OCI-LY3 (cell line): ENCODE measurements at regions not wholly inside any gene's neighbourhood (a gene's known extent, or its start where the extent isn't known, plus 50 kb on each side); places are given as distances from the start of the nearest gene placed in this dataset.

ENCODE experiments used
- H2AFZ ChIP-seq: fragments of 200-600, 300-600 bp; shearing (Covaris generic); 2 replicates; pipeline ENCODE4 v1.6.0; 2014; ENCODE audit warnings: antibody characterized with exemption, low read depth, low read length
- H3K27ac ChIP-seq: fragments of 200-600, 300-600 bp; sonication (generic); 2 replicates; pipeline ENCODE4 v1.5.1; 2014; ENCODE audit warnings: mild to moderate bottlenecking, low read length, moderate library complexity, mixed read lengths
- H3K27me3 ChIP-seq: fragments of 200-600, 300-600 bp; sonication (generic); 2 replicates; pipeline ENCODE4 v1.6.1; 2014; ENCODE audit warnings: low read depth, low read length, mixed read lengths
- H3K36me3 ChIP-seq: fragments of 200-600, 300-600 bp; sonication (generic); replicated peaks from 2 replicates; pipeline ENCODE3; 2014; ENCODE audit warnings: low read depth, low read length, mixed read lengths
- H3K4me1 ChIP-seq: fragments of 300-600, 200-600 bp; sonication (generic); 2 replicates; pipeline ENCODE4 v1.6.1; 2014; ENCODE audit warnings: low read length, mixed read lengths
- H3K4me2 ChIP-seq: fragments of 200-600, 300-600 bp; sonication (generic); 2 replicates; pipeline ENCODE4 v1.6.1; 2014; ENCODE audit warnings: low read length, mixed read lengths
- H3K4me3 ChIP-seq: fragments of 300-600, 200-600 bp; sonication (generic); 2 replicates; pipeline ENCODE4 v1.5.1; 2014; ENCODE audit warnings: antibody characterized with exemption, mild to moderate bottlenecking, low read length, moderate library complexity
- H3K79me2 ChIP-seq: fragments of 300-600, 200-600 bp; shearing (Covaris generic); 2 replicates; pipeline ENCODE4 v1.6.1; 2014; ENCODE audit warnings: mild to moderate bottlenecking, low read length, mixed read lengths
- H3K9ac ChIP-seq: fragments of 300-600, 200-600 bp; shearing (Covaris generic); 2 replicates; pipeline ENCODE4 v1.6.0; 2014; ENCODE audit warnings: mild to moderate bottlenecking, low read length, moderate library complexity
- H3K9me3 ChIP-seq: fragments of 200-600, 300-600 bp; shearing (Covaris generic); 2 replicates; pipeline ENCODE4 v1.6.1; 2014; ENCODE audit warnings: low read length, mixed read lengths; ENCODE audit not compliant: insufficient read depth
- H4K20me1 ChIP-seq: fragments of 200-600, 300-600 bp; sonication (generic); 2 replicates; pipeline ENCODE4 v1.6.1; 2016; ENCODE audit warnings: low read length, mixed read lengths; ENCODE audit not compliant: insufficient read depth
- EZH2phosphoT487 ChIP-seq: fragments of 200-600 bp; shearing (Covaris generic); IDR thresholded peaks from 2 replicates; pipeline ENCODE4 v1.6.1; 2018; ENCODE audit warnings: antibody characterized with exemption, mixed run types, low read depth
- TF ChIP-seq, protein P1 (sequence below): fragments of 200-600, 300-600 bp; sonication (generic); IDR thresholded peaks from 2 replicates; pipeline ENCODE4 v1.5.1; 2014; ENCODE audit warnings: antibody characterized with exemption, low read length, low read depth

- H3K79me2 ChIP-seq = no peaks in the 10 kb centered on the region
- no peak overlapping the region for H3K9ac ChIP-seq
- H3K36me3 ChIP-seq = no peaks in the 10 kb centered on the region
- no peak overlapping the region for H3K4me2 ChIP-seq
- TF ChIP-seq, protein P1, sequence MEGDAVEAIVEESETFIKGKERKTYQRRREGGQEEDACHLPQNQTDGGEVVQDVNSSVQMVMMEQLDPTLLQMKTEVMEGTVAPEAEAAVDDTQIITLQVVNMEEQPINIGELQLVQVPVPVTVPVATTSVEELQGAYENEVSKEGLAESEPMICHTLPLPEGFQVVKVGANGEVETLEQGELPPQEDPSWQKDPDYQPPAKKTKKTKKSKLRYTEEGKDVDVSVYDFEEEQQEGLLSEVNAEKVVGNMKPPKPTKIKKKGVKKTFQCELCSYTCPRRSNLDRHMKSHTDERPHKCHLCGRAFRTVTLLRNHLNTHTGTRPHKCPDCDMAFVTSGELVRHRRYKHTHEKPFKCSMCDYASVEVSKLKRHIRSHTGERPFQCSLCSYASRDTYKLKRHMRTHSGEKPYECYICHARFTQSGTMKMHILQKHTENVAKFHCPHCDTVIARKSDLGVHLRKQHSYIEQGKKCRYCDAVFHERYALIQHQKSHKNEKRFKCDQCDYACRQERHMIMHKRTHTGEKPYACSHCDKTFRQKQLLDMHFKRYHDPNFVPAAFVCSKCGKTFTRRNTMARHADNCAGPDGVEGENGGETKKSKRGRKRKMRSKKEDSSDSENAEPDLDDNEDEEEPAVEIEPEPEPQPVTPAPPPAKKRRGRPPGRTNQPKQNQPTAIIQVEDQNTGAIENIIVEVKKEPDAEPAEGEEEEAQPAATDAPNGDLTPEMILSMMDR = no peak
- TF ChIP-seq EZH2phosphoT487 = no peak
- no peak overlapping the region for H3K27ac ChIP-seq
- H2AFZ ChIP-seq = no peak overlapping the region
- no peaks in the 10 kb centered on the region for H3K27me3 ChIP-seq
- no peak overlapping the region for H3K4me3 ChIP-seq
- no peaks in the 10 kb centered on the region for H3K4me1 ChIP-seq
- H4K20me1 ChIP-seq = no peaks in the 10 kb centered on the region
- H3K9me3 ChIP-seq = no peaks in the 10 kb centered on the region
These were observed 180.6 kb upstream of the SLC27A6 start for GRCh38 chr5:128784726-128785125.

DNA sequence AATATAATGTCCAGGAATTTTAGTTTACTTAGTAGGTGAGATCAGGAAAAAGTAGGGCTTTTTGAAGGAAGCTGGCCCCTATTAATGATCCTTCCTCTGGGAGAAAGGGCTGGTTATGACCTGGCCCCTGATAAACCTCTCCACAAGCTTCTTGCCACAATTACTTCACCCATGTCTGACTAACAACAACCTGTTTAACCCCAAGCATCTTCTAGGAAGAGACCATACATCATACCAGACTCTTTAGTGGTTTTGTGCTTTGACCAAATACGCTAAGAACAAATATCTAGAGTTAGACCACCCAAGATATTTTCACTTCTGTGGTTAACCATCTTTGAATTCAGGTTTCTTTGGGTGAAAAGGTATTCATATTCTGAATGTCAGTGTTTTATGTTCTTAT is 174.0 kb upstream of the SLC27A6 start:
- Histone ChIP-seq H3K9ac (no peak overlapping the region), H3K4me1 (no peaks in the 10 kb centered on the region), H3K9me3 (no peaks in the 10 kb centered on the region), H3K4me2 (no peak overlapping the region), H3K4me3 (no peak overlapping the region), H3K27ac (no peak overlapping the region), H3K36me3 (no peaks in the 10 kb centered on the region), H3K79me2 (no peaks in the 10 kb centered on the region), H4K20me1 (no peaks in the 10 kb centered on the region), H2AFZ (no peak overlapping the region), H3K27me3 (no peaks in the 10 kb centered on the region)
- TF ChIP-seq, protein P1 = no peak
- no peak for TF ChIP-seq EZH2phosphoT487

- no peak for TF ChIP-seq EZH2phosphoT487
- TF ChIP-seq, protein P1 = no peak
- H3K9ac ChIP-seq = no peak overlapping the region
- no peaks in the 10 kb centered on the region for H3K79me2 ChIP-seq
- H3K4me1 ChIP-seq = no peaks in the 10 kb centered on the region
- no peaks in the 10 kb centered on the region for H4K20me1 ChIP-seq
- H3K36me3 ChIP-seq = no peaks in the 10 kb centered on the region
- no peak overlapping the region for H3K27ac ChIP-seq
- H3K4me3 ChIP-seq = no peak overlapping the region
- H3K27me3 ChIP-seq = no peaks in the 10 kb centered on the region
- no peaks in the 10 kb centered on the region for H3K9me3 ChIP-seq
- no peak overlapping the region for H3K4me2 ChIP-seq
- H2AFZ ChIP-seq = no peak overlapping the region
These were observed 168.8 kb upstream of the SLC27A6 start for GRCh38 chr5:128796506-128796905.

DNA sequence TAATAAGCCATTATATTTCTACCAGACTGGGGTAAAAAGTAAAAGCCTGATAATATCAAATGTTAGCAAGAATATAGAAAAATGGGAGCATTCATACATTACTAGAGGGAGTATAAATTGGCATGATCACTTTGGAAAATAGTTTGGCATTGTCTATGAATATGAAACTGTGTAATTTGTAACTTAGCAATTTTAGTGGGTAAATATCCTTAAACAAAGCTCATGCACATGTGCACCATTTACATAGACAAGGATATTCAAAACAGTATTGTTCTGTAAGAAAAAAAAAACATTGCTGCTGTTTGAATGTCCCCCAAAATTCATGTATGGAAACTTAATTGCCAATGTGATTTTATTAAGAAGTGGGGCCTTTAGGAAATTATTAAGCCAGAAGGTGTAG is 166.4 kb upstream of the SLC27A6 start:
- Histone ChIP-seq H3K27me3 (no peaks in the 10 kb centered on the region), H3K79me2 (no peaks in the 10 kb centered on the region), H3K4me1 (no peaks in the 10 kb centered on the region), H3K4me2 (no peak overlapping the region), H2AFZ (no peak overlapping the region), H4K20me1 (no peaks in the 10 kb centered on the region), H3K9ac (no peak overlapping the region), H3K27ac (no peak overlapping the region), H3K36me3 (no peaks in the 10 kb centered on the region), H3K9me3 (no peaks in the 10 kb centered on the region), H3K4me3 (no peak overlapping the region)
- TF ChIP-seq EZH2phosphoT487 = no peak
- TF ChIP-seq, protein P1 = no peak
